Subcutaneous abdominal adipose tissue (tissue), 5 donors: ENCODE measurements at regions not wholly inside any gene's neighbourhood (a gene's known extent, or its start where the extent isn't known, plus 50 kb on each side); places are given as distances from the start of the nearest gene placed in this dataset.

ENCODE experiments used
- H3K27ac ChIP-seq: one replicate; pipeline ENCODE4 v1.7.0; 2013; ENCODE audit warnings: low read depth, mild to moderate bottlenecking, inconsistent platforms, low read length, moderate library complexity
- H3K27me3 ChIP-seq, 5 donors: one replicate each; pipeline ENCODE4 v1.7.0; 2013; ENCODE audit warnings: low read length in 5 of 5, inconsistent platforms in 1 of 5; ENCODE audit not compliant: control insufficient read depth in 5 of 5, insufficient read depth in 4 of 5
- H3K36me3 ChIP-seq, 5 donors: one replicate each; pipeline ENCODE4 v1.7.0; 2013; ENCODE audit warnings: low read length in 5 of 5; ENCODE audit not compliant: control insufficient read depth in 5 of 5, insufficient read depth in 5 of 5
- H3K4me1 ChIP-seq, 5 donors: one replicate each; pipeline ENCODE4 v1.7.0; 2013; ENCODE audit warnings: low read length in 5 of 5, mild to moderate bottlenecking in 3 of 5, moderate library complexity in 1 of 5; ENCODE audit not compliant: control insufficient read depth in 5 of 5, insufficient read depth in 5 of 5
- H3K4me3 ChIP-seq, 5 donors: one replicate each; pipeline ENCODE4 v1.7.0; 2013; ENCODE audit warnings: low read length in 5 of 5, low read depth in 1 of 5
- H3K9ac ChIP-seq, 5 donors: one replicate each; pipeline ENCODE4 v1.7.0; 2013; ENCODE audit warnings: low read length in 5 of 5, mild to moderate bottlenecking in 4 of 5, moderate library complexity in 3 of 5
- H3K9me3 ChIP-seq, 5 donors: one replicate each; pipeline ENCODE4 v1.7.0; 2013; ENCODE audit warnings: low read length in 5 of 5; ENCODE audit not compliant: control insufficient read depth in 5 of 5
- donor health status: healthy.
- donor health status: healthy.
- donor health status: healthy.
- donor health status: healthy.
- donor health status: healthy.

DNA sequence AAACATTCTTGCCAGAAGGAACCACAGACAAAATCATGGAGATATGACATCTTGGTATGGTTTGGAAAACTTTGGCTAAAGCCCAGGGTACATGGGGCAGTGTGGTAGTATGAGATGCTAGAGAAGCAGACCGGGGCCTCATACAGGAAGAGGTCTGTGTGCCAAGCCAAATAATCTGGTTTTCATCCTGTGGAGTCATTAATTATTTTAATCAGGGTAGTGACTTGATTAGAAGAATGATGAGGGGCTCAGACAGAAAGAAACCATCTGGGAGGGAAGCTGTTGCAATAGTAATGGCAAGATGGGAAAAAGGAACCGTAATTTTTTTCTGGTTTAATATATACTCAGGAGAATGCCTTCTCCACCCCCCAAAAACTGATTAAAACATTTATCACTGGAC, 318.0 kb downstream of the BRINP2 start:
- Histone ChIP-seq H3K36me3 (no peaks in the 10 kb centered on the region), H3K9me3 (no peaks in the 10 kb centered on the region), H3K4me1 (no peaks in the 10 kb centered on the region), H3K27ac (no peak overlapping the region), H3K9ac (no peak overlapping the region), H3K4me3 (no peak overlapping the region), H3K27me3 (peaks cover 0 to 2% (median 0%) of the 10 kb centered on the region in 5 donors)

DNA sequence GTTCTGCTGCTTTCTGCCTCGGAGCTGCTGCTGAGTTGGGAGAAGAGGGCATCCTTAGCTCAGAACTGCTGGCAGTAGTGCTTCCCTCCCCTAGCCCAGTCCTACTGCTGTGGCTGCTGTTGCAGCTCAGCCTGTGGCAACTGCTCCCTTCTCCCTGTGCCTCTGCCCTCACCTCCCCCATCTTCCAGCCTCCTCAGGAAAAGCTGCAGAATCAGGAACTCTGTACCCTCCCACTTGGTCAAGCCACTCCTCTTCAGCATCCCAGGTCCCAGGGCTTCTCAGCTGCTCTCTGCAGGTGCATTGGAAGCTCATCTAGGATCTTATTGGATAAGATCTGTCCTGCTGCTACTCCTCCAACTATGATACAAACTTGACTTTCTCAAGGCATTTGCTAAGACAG, 316.7 kb downstream of the BRINP2 start:
- Histone ChIP-seq H3K9ac (no peak overlapping the region), H3K27ac (no peak overlapping the region), H3K4me3 (no peak overlapping the region), H3K9me3 (no peaks in the 10 kb centered on the region), H3K27me3 (peaks cover 0 to 2% (median 0%) of the 10 kb centered on the region in 5 donors), H3K36me3 (no peaks in the 10 kb centered on the region), H3K4me1 (no peaks in the 10 kb centered on the region)

DNA sequence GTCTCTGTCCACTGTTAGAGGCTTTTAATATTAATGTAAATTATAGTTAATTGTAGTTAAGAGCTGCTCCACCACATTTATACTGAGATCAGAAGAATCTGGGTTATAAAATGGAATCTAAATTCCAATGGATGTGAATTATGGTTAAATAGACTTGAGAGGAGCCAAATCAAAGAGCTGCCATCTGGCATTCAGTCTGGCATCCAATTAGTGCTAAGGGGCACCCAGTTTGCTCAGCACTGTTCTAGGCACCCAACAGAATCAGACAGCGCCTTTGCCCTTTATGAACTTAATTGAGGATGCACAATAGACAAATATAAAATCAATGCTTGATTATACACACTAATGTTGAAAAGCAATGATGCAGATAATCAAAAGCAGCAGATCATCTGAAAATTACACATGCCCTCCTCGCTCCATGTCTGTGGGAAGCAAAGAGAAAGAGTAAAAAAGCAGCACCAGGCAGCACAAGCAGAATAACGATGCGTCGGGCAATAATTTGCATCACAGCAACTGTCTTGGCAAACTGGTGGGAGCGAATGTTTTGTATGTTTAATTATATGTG, 310.1 kb downstream of the BRINP2 start:
- H3K36me3 ChIP-seq, result no peaks in the 10 kb centered on the region
- no peaks in the 10 kb centered on the region for H3K9me3 ChIP-seq

DNA sequence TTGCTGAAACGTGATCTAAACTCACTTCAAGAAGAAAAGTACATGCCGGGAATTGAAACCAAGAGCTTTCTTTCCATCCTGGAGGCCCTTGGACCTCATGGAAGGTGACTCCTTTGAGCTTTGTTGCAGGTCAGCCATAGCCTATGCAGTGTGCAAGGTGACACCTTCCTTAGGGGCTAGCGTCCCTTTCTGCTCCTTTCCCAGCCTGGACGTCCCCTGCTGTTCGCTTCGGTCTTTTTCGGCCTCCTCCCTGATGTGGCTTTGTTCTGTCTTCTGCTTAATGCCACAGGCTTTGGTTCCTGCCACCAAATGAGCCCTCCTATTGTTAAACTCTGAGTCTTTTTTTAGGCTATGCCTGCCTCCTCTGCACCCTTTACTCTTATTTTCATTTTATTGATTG, 308.8 kb downstream of the BRINP2 start:
- H3K4me3 ChIP-seq, result no peak overlapping the region
- H3K9ac ChIP-seq, result no peak overlapping the region
- no peaks in the 10 kb centered on the region for H3K27me3 ChIP-seq
- no peak overlapping the region for H3K27ac ChIP-seq
- no peaks in the 10 kb centered on the region for H3K9me3 ChIP-seq
- H3K36me3 ChIP-seq, result no peaks in the 10 kb centered on the region
- no peaks in the 10 kb centered on the region for H3K4me1 ChIP-seq

More for the DNA sequence above, 310.1 kb downstream of the BRINP2 start:
- no peaks in the 10 kb centered on the region for H3K27me3 ChIP-seq
- no peak overlapping the region for H3K27ac ChIP-seq
- no peak overlapping the region for H3K9ac ChIP-seq
- no peaks in the 10 kb centered on the region for H3K4me1 ChIP-seq
- H3K4me3 ChIP-seq, result no peak overlapping the region

DNA sequence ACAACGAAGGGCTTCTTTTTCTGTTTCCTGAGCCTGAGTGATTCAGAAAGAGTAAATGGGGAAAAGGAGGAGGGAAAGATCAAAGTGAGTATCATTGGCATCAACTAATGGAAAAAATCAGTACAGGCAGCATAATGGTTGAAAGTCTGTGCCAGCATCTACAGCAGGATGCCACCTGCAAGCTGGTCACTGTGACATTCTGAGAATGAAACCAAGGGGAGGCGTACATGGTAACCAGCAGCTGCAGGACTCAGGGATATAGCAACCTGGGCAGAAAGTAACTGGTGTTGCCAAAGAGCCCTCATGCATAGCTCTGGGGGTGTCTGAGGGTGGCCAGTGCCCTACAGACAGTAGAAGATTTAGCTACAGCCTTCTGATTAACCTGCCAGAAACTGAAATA, 305.9 kb downstream of the BRINP2 start:
- H3K9ac ChIP-seq, result no peak overlapping the region
- H3K36me3 ChIP-seq, result no peaks in the 10 kb centered on the region
- no peaks in the 10 kb centered on the region for H3K9me3 ChIP-seq
- H3K27ac ChIP-seq, result no peak overlapping the region
- H3K27me3 ChIP-seq, result no peaks in the 10 kb centered on the region
- H3K4me3 ChIP-seq, result no peak overlapping the region
- no peaks in the 10 kb centered on the region for H3K4me1 ChIP-seq

DNA sequence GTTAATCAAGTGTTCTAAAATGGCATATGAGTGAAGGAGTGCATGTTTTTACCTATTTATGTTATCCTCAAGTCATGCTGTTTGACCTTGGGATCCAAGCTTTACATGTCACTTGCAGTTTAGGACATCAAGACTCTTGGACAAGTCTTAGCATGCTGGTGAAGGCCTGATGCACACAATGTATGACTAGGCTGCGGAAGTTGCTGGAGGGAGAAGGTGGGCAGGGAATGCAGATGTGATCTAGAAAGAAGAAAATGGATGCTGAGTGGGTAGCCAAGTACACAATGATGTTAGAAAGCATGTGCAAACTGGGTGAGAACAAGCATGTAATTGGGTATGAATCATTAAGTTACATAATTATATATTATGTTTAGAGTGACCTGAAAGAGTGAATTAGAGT, 301.8 kb downstream of the BRINP2 start:
- Histone ChIP-seq H3K4me1 (no peaks in the 10 kb centered on the region), H3K36me3 (no peaks in the 10 kb centered on the region), H3K27me3 (no peaks in the 10 kb centered on the region), H3K27ac (no peak overlapping the region), H3K9me3 (no peaks in the 10 kb centered on the region), H3K9ac (no peak overlapping the region), H3K4me3 (no peak overlapping the region)

DNA sequence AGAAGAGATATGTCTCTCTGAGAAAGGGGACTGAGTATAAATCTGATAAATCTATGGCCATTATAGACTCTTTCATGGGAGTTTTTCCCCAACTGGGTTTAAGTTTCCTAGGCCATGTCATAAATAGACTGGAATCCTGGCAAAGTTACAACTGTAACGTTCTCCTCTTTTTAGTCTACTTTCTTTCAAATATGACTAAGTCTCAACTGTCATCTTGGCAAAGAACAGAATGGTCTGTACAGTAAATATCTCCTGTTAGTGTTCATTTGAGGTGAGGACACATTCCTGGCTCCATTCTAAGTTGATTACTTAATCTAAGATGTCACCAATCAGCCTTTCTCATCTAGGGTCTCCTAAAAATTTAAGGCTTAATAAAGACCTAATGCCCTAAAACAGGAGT, 300.5 kb downstream of the BRINP2 start:
- Histone ChIP-seq H3K9me3 (no peaks in the 10 kb centered on the region), H3K36me3 (no peaks in the 10 kb centered on the region), H3K27ac (no peak overlapping the region), H3K27me3 (no peaks in the 10 kb centered on the region), H3K4me3 (no peak overlapping the region), H3K4me1 (no peaks in the 10 kb centered on the region), H3K9ac (no peak overlapping the region)

DNA sequence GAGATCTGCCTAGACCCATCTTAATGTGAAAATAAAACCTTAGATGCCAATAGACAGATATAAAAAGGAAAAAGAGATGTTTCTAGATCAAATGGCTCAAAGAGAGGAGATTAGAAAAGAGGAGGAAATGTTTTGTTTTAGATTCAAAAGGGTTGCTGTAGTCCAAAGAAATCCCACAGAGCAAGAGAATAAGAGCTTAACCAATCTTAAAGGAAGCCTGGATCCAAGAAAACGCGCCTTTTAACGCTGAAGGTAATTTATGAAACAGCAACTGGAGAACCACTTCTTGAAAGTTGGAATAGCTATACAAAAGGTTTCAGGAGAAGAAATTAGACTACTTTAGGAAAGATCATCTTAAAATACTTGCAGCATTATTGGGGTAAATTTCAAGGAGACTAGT, 298.8 kb downstream of the BRINP2 start:
- H3K4me3 ChIP-seq, result no peak overlapping the region
- H3K27me3 ChIP-seq, result no peaks in the 10 kb centered on the region
- no peak overlapping the region for H3K9ac ChIP-seq
- H3K4me1 ChIP-seq, result no peaks in the 10 kb centered on the region
- no peak overlapping the region for H3K27ac ChIP-seq
- H3K36me3 ChIP-seq, result no peaks in the 10 kb centered on the region
- H3K9me3 ChIP-seq, result no peaks in the 10 kb centered on the region

DNA sequence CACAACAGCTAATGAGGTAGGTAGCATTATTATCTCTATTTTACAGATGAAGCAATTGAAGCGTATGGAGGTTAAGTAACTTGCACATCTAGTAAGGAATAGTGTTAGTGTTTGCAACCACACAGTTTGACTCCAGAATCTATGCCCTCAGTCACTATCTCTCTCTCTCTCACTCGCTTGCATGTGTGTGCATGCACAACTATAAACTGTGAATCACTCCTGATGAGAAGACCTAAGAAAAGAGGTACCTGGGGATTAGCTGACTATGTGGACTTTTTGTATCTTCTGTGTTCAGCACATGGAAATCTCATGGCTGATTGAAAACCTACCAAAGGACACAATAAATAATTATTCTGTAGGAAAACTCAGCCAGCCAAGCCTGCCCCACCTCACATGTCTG, 295.5 kb downstream of the BRINP2 start:
- no peaks in the 10 kb centered on the region for H3K27me3 ChIP-seq
- no peaks in the 10 kb centered on the region for H3K36me3 ChIP-seq
- H3K4me3 ChIP-seq, result no peak overlapping the region
- H3K27ac ChIP-seq, result no peak overlapping the region
- H3K9ac ChIP-seq, result no peak overlapping the region
- H3K4me1 ChIP-seq, result no peaks in the 10 kb centered on the region
- H3K9me3 ChIP-seq, result no peaks in the 10 kb centered on the region

DNA sequence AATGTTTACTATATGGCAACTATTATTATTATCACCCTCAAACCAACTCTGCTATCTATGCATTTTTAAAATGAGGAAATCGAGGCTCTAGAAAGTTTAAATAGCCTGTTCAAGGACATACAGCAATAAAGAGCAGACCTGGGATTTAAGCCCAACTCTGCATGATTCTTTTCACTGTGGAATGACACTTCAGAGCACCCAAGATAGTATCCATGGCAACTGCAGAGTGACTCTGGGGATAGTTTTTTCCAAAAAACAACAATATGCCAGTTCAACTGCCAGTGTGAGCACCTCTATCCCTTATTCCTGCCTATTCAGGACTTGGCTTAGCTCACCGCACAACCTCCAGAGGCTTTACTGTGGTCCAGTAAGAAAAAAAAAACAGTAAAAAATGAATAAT, 293.9 kb downstream of the BRINP2 start:
- Histone ChIP-seq H3K4me1 (no peaks in the 10 kb centered on the region), H3K4me3 (no peak overlapping the region), H3K36me3 (no peaks in the 10 kb centered on the region), H3K9me3 (no peaks in the 10 kb centered on the region), H3K27me3 (no peaks in the 10 kb centered on the region), H3K27ac (no peak overlapping the region), H3K9ac (no peak overlapping the region)

DNA sequence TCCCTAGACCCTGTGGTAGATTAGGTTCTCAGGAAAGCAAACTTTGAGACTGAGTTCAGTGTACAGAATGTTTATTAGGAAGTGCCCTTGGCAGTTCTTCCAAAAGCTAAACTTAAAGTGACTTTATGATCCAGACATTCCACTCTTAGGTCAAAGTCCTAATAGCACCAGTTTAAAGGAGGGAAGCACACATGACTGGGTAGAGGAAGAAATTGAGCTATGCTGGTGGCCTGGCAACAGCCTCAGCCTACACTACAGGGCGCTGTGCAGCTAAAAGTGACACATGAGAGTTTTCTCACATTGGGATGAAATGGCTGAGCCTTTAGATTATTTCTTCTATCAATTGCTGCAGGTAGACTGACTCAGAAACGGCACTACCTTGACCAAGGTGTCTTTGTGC, 280.4 kb downstream of the BRINP2 start:
- H3K9ac ChIP-seq, result no peak overlapping the region
- H3K4me1 ChIP-seq, result no peaks in the 10 kb centered on the region
- no peak overlapping the region for H3K27ac ChIP-seq
- peaks cover 0 to 4% (median 0%) of the 10 kb centered on the region in 5 donors for H3K36me3 ChIP-seq
- H3K27me3 ChIP-seq, result no peaks in the 10 kb centered on the region
- no peak overlapping the region for H3K4me3 ChIP-seq
- H3K9me3 ChIP-seq, result no peaks in the 10 kb centered on the region
